GM19239 (cell line): ENCODE measurements at regions not wholly inside any gene's neighbourhood (a gene's known extent, or its start where the extent isn't known, plus 50 kb on each side); places are given as distances from the start of the nearest gene placed in this dataset.

Experiments used
- DNase-seq: peaks from one replicate; pipeline ENCODE4 v3.0.0; 2011; ENCODE audit warnings: low spot score; ENCODE audit not compliant: insufficient read length
- FAIRE-seq: peaks from 2 replicates; lab custom pipeline; 2011; peaks lifted over from hg19 to GRCh38; lab: Jason Lieb, UNC

- FAIRE-seq, result no peak
- DNase-seq, result no peak
These were observed 419.9 kb downstream of the QKI start for GRCh38 chr6:163834226-163834970.

- no peak for DNase-seq
- FAIRE-seq, result no peak
These were observed 417.2 kb downstream of the QKI start for GRCh38 chr6:163831736-163832135.

GRCh38 chr6:163830641-163831040 lies 416.1 kb downstream of the QKI start:
- no peak for DNase-seq
- FAIRE-seq, result no peak

GRCh38 chr6:163828038-163828795 lies 413.7 kb downstream of the QKI start:
- FAIRE-seq, result no peak
- no peak for DNase-seq

- no peak for FAIRE-seq
- DNase-seq, result no peak
These were observed 412.6 kb downstream of the QKI start for GRCh38 chr6:163827143-163827542.

GRCh38 chr6:163826629-163827028 lies 412.1 kb downstream of the QKI start:
- no peak for FAIRE-seq
- no peak for DNase-seq

GRCh38 chr6:163825033-163825432 lies 410.5 kb downstream of the QKI start:
- FAIRE-seq (no peak), DNase-seq (no peak)

GRCh38 chr6:163823577-163823976 lies 409.1 kb downstream of the QKI start:
- no peak for FAIRE-seq
- DNase-seq, result no peak

- DNase-seq (no peak), FAIRE-seq (no peak)
These were observed 406.4 kb downstream of the QKI start for GRCh38 chr6:163820745-163821458.

GRCh38 chr6:163820171-163820570 lies 405.7 kb downstream of the QKI start:
- DNase-seq (no peak), FAIRE-seq (no peak)

GRCh38 chr6:163818719-163819118 lies 404.2 kb downstream of the QKI start:
- no peak for FAIRE-seq
- no peak for DNase-seq

GRCh38 chr6:163816441-163816840 lies 401.9 kb downstream of the QKI start:
- DNase-seq, result no peak

GRCh38 chr6:163815796-163816195 lies 401.3 kb downstream of the QKI start:
- FAIRE-seq, result no peak
- no peak for DNase-seq

More at GRCh38 chr6:163816441-163816840, 401.9 kb downstream of the QKI start:
- no peak for FAIRE-seq

- no peak for FAIRE-seq
These were observed 400.2 kb downstream of the QKI start for GRCh38 chr6:163814494-163815364.

GRCh38 chr6:163813979-163814493 lies 399.5 kb downstream of the QKI start:
- DNase-seq (no peak), FAIRE-seq (peak; percentile 14)

More at GRCh38 chr6:163814494-163815364, 400.2 kb downstream of the QKI start:
- DNase-seq, result no peak

- FAIRE-seq (no peak), DNase-seq (no peak)
These were observed 396.8 kb downstream of the QKI start for GRCh38 chr6:163811317-163811716.

- FAIRE-seq (no peak), DNase-seq (no peak)
These were observed 394.8 kb downstream of the QKI start for GRCh38 chr6:163809364-163809763.

GRCh38 chr6:163808871-163809270 lies 394.4 kb downstream of the QKI start:
- FAIRE-seq, result no peak
- no peak for DNase-seq

GRCh38 chr6:163808231-163808630 lies 393.7 kb downstream of the QKI start:
- FAIRE-seq (no peak), DNase-seq (no peak)
